ENCODE measurements at regions not wholly inside any gene's neighbourhood (a gene's known extent, or its start where the extent isn't known, plus 50 kb on each side); places are given as distances from the start of the nearest gene placed in this dataset.

- H3K27ac Mint-ChIP-seq, result no peak overlapping the region
- no peak overlapping the region for H3K4me3 Mint-ChIP-seq
- H3K27me3 Mint-ChIP-seq, result no peaks in the 10 kb centered on the region
- no peaks in the 10 kb centered on the region for H3K9me3 Mint-ChIP-seq
- H3K4me1 Mint-ChIP-seq, result no peaks in the 10 kb centered on the region
- no peak for ATAC-seq
- H3K36me3 Mint-ChIP-seq, result no peaks in the 10 kb centered on the region
Measured at GRCh38 chr16:73275448-73275847, 227.5 kb upstream of the ZFHX3 start.

- Mint-ChIP-seq H3K4me3 (no peak overlapping the region), H3K27ac (no peak overlapping the region), H3K27me3 (no peaks in the 10 kb centered on the region), H3K9me3 (no peaks in the 10 kb centered on the region), H3K4me1 (no peaks in the 10 kb centered on the region), H3K36me3 (no peaks in the 10 kb centered on the region)
- no peak for ATAC-seq
Measured at GRCh38 chr16:73275024-73275423, 227.1 kb upstream of the ZFHX3 start.

- Mint-ChIP-seq H3K27ac (no peak overlapping the region), H3K9me3 (no peaks in the 10 kb centered on the region), H3K4me1 (no peaks in the 10 kb centered on the region), H3K4me3 (no peak overlapping the region), H3K27me3 (no peaks in the 10 kb centered on the region), H3K36me3 (no peaks in the 10 kb centered on the region)
- no peak for ATAC-seq
Measured at GRCh38 chr16:73274140-73274539, 226.2 kb upstream of the ZFHX3 start.

- Mint-ChIP-seq H3K4me1 (no peaks in the 10 kb centered on the region), H3K36me3 (no peaks in the 10 kb centered on the region), H3K9me3 (no peaks in the 10 kb centered on the region), H3K4me3 (no peak overlapping the region), H3K27ac (no peak overlapping the region), H3K27me3 (no peaks in the 10 kb centered on the region)
- ATAC-seq, result no peak
Measured at GRCh38 chr16:73268366-73268993, 220.6 kb upstream of the ZFHX3 start.

GRCh38 chr16:73265935-73266334, 218.0 kb upstream of the ZFHX3 start:
- Mint-ChIP-seq H3K27me3 (no peaks in the 10 kb centered on the region), H3K36me3 (no peaks in the 10 kb centered on the region), H3K27ac (no peak overlapping the region), H3K9me3 (peaks cover 7% of the 10 kb centered on the region), H3K4me1 (no peaks in the 10 kb centered on the region), H3K4me3 (no peak overlapping the region)
- ATAC-seq, result no peak

GRCh38 chr16:73265124-73265837, 217.4 kb upstream of the ZFHX3 start:
- Mint-ChIP-seq H3K36me3 (no peaks in the 10 kb centered on the region), H3K27ac (no peak overlapping the region), H3K4me3 (no peak overlapping the region), H3K27me3 (no peaks in the 10 kb centered on the region), H3K4me1 (no peaks in the 10 kb centered on the region), H3K9me3 (peaks cover 7% of the 10 kb centered on the region)
- ATAC-seq, result no peak

GRCh38 chr16:73262931-73263330, 215.0 kb upstream of the ZFHX3 start:
- Mint-ChIP-seq H3K36me3 (no peaks in the 10 kb centered on the region), H3K4me3 (no peak overlapping the region), H3K9me3 (peaks cover 7% of the 10 kb centered on the region), H3K27me3 (no peaks in the 10 kb centered on the region), H3K4me1 (no peaks in the 10 kb centered on the region), H3K27ac (no peak overlapping the region)
- no peak for ATAC-seq

GRCh38 chr16:73255031-73255430, 207.1 kb upstream of the ZFHX3 start:
- Mint-ChIP-seq H3K27ac (no peak overlapping the region), H3K4me1 (no peaks in the 10 kb centered on the region), H3K36me3 (no peaks in the 10 kb centered on the region), H3K4me3 (no peak overlapping the region), H3K27me3 (no peaks in the 10 kb centered on the region), H3K9me3 (no peaks in the 10 kb centered on the region)
- ATAC-seq, result no peak

GRCh38 chr16:73253922-73254480, 206.1 kb upstream of the ZFHX3 start:
- Mint-ChIP-seq H3K9me3 (no peaks in the 10 kb centered on the region), H3K36me3 (no peaks in the 10 kb centered on the region), H3K27ac (no peak overlapping the region), H3K27me3 (no peaks in the 10 kb centered on the region), H3K4me1 (no peaks in the 10 kb centered on the region), H3K4me3 (no peak overlapping the region)
- ATAC-seq, result no peak

GRCh38 chr16:73252446-73252845, 204.5 kb upstream of the ZFHX3 start:
- Mint-ChIP-seq H3K36me3 (no peaks in the 10 kb centered on the region), H3K27me3 (no peaks in the 10 kb centered on the region), H3K4me3 (no peak overlapping the region), H3K9me3 (no peaks in the 10 kb centered on the region), H3K4me1 (no peaks in the 10 kb centered on the region), H3K27ac (no peak overlapping the region)
- ATAC-seq, result no peak

- H3K4me1 Mint-ChIP-seq, result no peaks in the 10 kb centered on the region
- H3K9me3 Mint-ChIP-seq, result no peaks in the 10 kb centered on the region
- no peaks in the 10 kb centered on the region for H3K36me3 Mint-ChIP-seq
- no peak overlapping the region for H3K4me3 Mint-ChIP-seq
- H3K27me3 Mint-ChIP-seq, result no peaks in the 10 kb centered on the region
- no peak overlapping the region for H3K27ac Mint-ChIP-seq
- no peak for ATAC-seq
Measured at GRCh38 chr16:73251608-73252007, 203.7 kb upstream of the ZFHX3 start.

GRCh38 chr16:73248316-73248715, 200.4 kb upstream of the ZFHX3 start:
- Mint-ChIP-seq H3K4me3 (no peak overlapping the region), H3K4me1 (no peaks in the 10 kb centered on the region)
- ATAC-seq, result no peak

GRCh38 chr16:73240920-73241319, 193.0 kb upstream of the ZFHX3 start:
- ATAC-seq, result no peak
- H3K9me3 Mint-ChIP-seq, result peaks cover 3% of the 10 kb centered on the region
- H3K36me3 Mint-ChIP-seq, result no peaks in the 10 kb centered on the region
- no peaks in the 10 kb centered on the region for H3K4me1 Mint-ChIP-seq
- H3K4me3 Mint-ChIP-seq, result no peak overlapping the region
- peaks cover 16% of the 10 kb centered on the region for H3K27me3 Mint-ChIP-seq
- no peak overlapping the region for H3K27ac Mint-ChIP-seq

More at GRCh38 chr16:73248316-73248715, 200.4 kb upstream of the ZFHX3 start:
- Mint-ChIP-seq H3K36me3 (no peaks in the 10 kb centered on the region), H3K9me3 (no peaks in the 10 kb centered on the region), H3K27ac (no peak overlapping the region), H3K27me3 (no peaks in the 10 kb centered on the region)

GRCh38 chr16:73237601-73238000, 189.7 kb upstream of the ZFHX3 start:
- H3K9me3 Mint-ChIP-seq, result peaks cover 3% of the 10 kb centered on the region
- H3K27me3 Mint-ChIP-seq, result peaks cover 16% of the 10 kb centered on the region
- H3K36me3 Mint-ChIP-seq, result no peaks in the 10 kb centered on the region
- no peak overlapping the region for H3K4me3 Mint-ChIP-seq
- H3K4me1 Mint-ChIP-seq, result no peaks in the 10 kb centered on the region
- no peak overlapping the region for H3K27ac Mint-ChIP-seq
- no peak for ATAC-seq

GRCh38 chr16:73234496-73234895, 186.6 kb upstream of the ZFHX3 start:
- Mint-ChIP-seq H3K27me3 (peaks cover 16% of the 10 kb centered on the region), H3K27ac (no peak overlapping the region), H3K4me3 (no peak overlapping the region), H3K9me3 (peaks cover 3% of the 10 kb centered on the region), H3K36me3 (no peaks in the 10 kb centered on the region), H3K4me1 (no peaks in the 10 kb centered on the region)
- no peak for ATAC-seq

GRCh38 chr16:73233846-73234424, 186.0 kb upstream of the ZFHX3 start:
- ATAC-seq, result no peak
- Mint-ChIP-seq H3K36me3 (no peaks in the 10 kb centered on the region), H3K27me3 (peaks cover 15% of the 10 kb centered on the region), H3K4me1 (no peaks in the 10 kb centered on the region), H3K9me3 (peaks cover 3% of the 10 kb centered on the region), H3K27ac (no peak overlapping the region), H3K4me3 (no peak overlapping the region)

Data from stimulated activated memory B cell treated with anti-CD40 and anti-IgM and Interleukin-4, amounts not matched to agents 10 μg/mL and 1 μg/mL and 100 μg/mL, for 72 hours (primary cell).